Stomach (tissue), 8 donors: ENCODE measurements at regions not wholly inside any gene's neighbourhood (a gene's known extent, or its start where the extent isn't known, plus 50 kb on each side); places are given as distances from the start of the nearest gene placed in this dataset.

Experiments
- DNase-seq, 2 donors: peaks; one replicate each; pipeline versions ENCODE4 v3.0.0 to v3.0.0-alpha.2; 2013 to 2019
- H3K27ac ChIP-seq, 5 donors: fragments of 200-600 bp in 4 of 5; sonication (generic) in 4 of 5; one replicate each; pipeline ENCODE4 v1.5.1; 2013 to 2019; ENCODE audit warnings: mild to moderate bottlenecking in 1 of 5, moderate library complexity in 1 of 5
- H3K27me3 ChIP-seq, 3 donors: fragments of 200-600 bp; sonication (generic); one replicate each; pipeline ENCODE4 v1.5.1; 2017 to 2019; ENCODE audit warnings: mixed run types in 1 of 3
- H3K36me3 ChIP-seq, 4 donors: fragments of 200-600 bp; sonication (generic); 1 replicate in 3 of 4; 2 replicates in 1 of 4; pipeline ENCODE4 v1.5.1; 2016 to 2019
- H3K4me1 ChIP-seq, 4 donors: fragments of 200-600 bp; sonication (generic); one replicate each; pipeline ENCODE4 v1.5.1; 2016 to 2019
- H3K4me3 ChIP-seq, 4 donors: fragments of 200-600 bp; sonication (generic) in 3 of 4; one replicate each; pipeline ENCODE4 v1.5.1; 2016 to 2019; ENCODE audit warnings: mild to moderate bottlenecking in 1 of 4
- H3K9me3 ChIP-seq, 4 donors: fragments of 200-600 bp; sonication (generic); one replicate each; pipeline ENCODE4 v1.5.1; 2016 to 2019
- CTCF ChIP-seq, 7 experiments: fragments of 450-650 bp in 4 of 7; fragments of 200-600 bp in 3 of 7; sonication (generic) in 3 of 7; IDR thresholded peaks; one replicate each; pipeline ENCODE4 v1.5.1; 2016 to 2019; ENCODE audit warnings: antibody characterized with exemption in 7 of 7, control low read depth in 2 of 7, mild to moderate bottlenecking in 1 of 7
- EP300 ChIP-seq: sonication (generic); formaldehyde crosslinking; IDR thresholded peaks from one replicate; pipeline ENCODE4 v1.6.1; 2017; ENCODE audit warnings: antibody characterized with exemption
- POLR2A ChIP-seq, 4 donors: fragments of 450-650 bp; IDR thresholded peaks; one replicate each; pipeline ENCODE4 v1.6.1; 2016; ENCODE audit warnings: antibody characterized with exemption in 4 of 4, control low read depth in 2 of 4, mild to moderate bottlenecking in 1 of 4, moderate library complexity in 1 of 4
- POLR2AphosphoS5 ChIP-seq, 3 donors: sonication (generic); formaldehyde crosslinking; IDR thresholded peaks; one replicate each; pipeline ENCODE4 v1.6.1; 2016; ENCODE audit warnings: antibody characterized with exemption in 3 of 3
- WGBS, 5 donors: extraction: QIAGEN DNeasy Blood & Tissue Kit in 3 of 5; methylation state at CpG; one replicate each; pipeline versions ENCODE4 v1.1.5 to v1.1.7; 2013 to 2018; 5-methylcytosine and 5-hydroxymethylcytosine counted together
- intact Hi-C: fragments of 100-400 bp; cut with DNase I; formaldehyde crosslinking; loops from one replicate; pipeline ENCODE4 v1.15.1; 2023; ENCODE audit warnings: low total_unique reads
- donor health status: healthy with polysubstance abuse.
- donor health status: Bipolar disorder and iron deficiency.
- donor health status: healthy.

- Histone ChIP-seq H3K27ac (no peak overlapping the region), H3K36me3 (no peaks in the 10 kb centered on the region), H3K4me1 (peaks cover 0 to 8% (median 0%) of the 10 kb centered on the region in 4 donors), H3K4me3 (no peak overlapping the region), H3K27me3 (no peaks in the 10 kb centered on the region), H3K9me3 (peaks cover 0 to 12% (median 0%) of the 10 kb centered on the region in 4 donors)
- 74 to 80% (median 78%) methylated on average over 4 of the region's 4 CpGs for WGBS, 5 donors
- TF ChIP-seq POLR2A (IDR thresholded peaks at IDR 0.05): no peak
- no peak for TF ChIP-seq CTCF (IDR thresholded peaks at IDR 0.05)
- TF ChIP-seq POLR2AphosphoS5 (IDR thresholded peaks at IDR 0.05): no peak
- TF ChIP-seq EP300: no peak
- intact Hi-C loops: no loop called here
- no peak for DNase-seq
Measured at GRCh38 chr4:106764774-106765173, 271.3 kb downstream of the DKK2 start.

- peaks cover 0 to 3% (median 0%) of the 10 kb centered on the region in 4 donors for H3K9me3 ChIP-seq
- no peak for TF ChIP-seq CTCF (IDR thresholded peaks at IDR 0.05)
- TF ChIP-seq POLR2AphosphoS5 (IDR thresholded peaks at IDR 0.05): no peak
- TF ChIP-seq EP300: no peak
- TF ChIP-seq POLR2A (IDR thresholded peaks at IDR 0.05): no peak
- H3K4me3 ChIP-seq: no peak overlapping the region
- no peaks in the 10 kb centered on the region for H3K36me3 ChIP-seq
- intact Hi-C loops: no loop called here
- H3K27ac ChIP-seq: peak overlapping the region in 1 of 5 donors; percentile 43
- no peaks in the 10 kb centered on the region for H3K27me3 ChIP-seq
- WGBS, 5 donors: 49 to 63% (median 55%) methylated on average over 5 of the region's 5 CpGs
- H3K4me1 ChIP-seq: peaks cover 0 to 8% (median 0%) of the 10 kb centered on the region in 4 donors
- DNase-seq: peak in 1 of 2 donors; percentile 60
Measured at GRCh38 chr4:106762666-106763443, 273.3 kb downstream of the DKK2 start.

- intact Hi-C loops: no loop called here
- H3K36me3 ChIP-seq: no peaks in the 10 kb centered on the region
- no peaks in the 10 kb centered on the region for H3K9me3 ChIP-seq
- H3K27ac ChIP-seq: no peak overlapping the region
- WGBS, 5 donors: 35 to 43% (median 39%) methylated on average over 3 of the region's 3 CpGs
- no peaks in the 10 kb centered on the region for H3K4me1 ChIP-seq
- no peak for DNase-seq
- no peaks in the 10 kb centered on the region for H3K27me3 ChIP-seq
- no peak overlapping the region for H3K4me3 ChIP-seq
- no peak for TF ChIP-seq POLR2AphosphoS5 (IDR thresholded peaks at IDR 0.05)
- no peak for TF ChIP-seq EP300
- no peak for TF ChIP-seq CTCF (IDR thresholded peaks at IDR 0.05)
- TF ChIP-seq POLR2A (IDR thresholded peaks at IDR 0.05): no peak
Measured at GRCh38 chr4:106753426-106753825, 282.7 kb downstream of the DKK2 start.

- H3K4me3 ChIP-seq: no peak overlapping the region
- no peaks in the 10 kb centered on the region for H3K27me3 ChIP-seq
- no peaks in the 10 kb centered on the region for H3K9me3 ChIP-seq
- TF ChIP-seq CTCF (IDR thresholded peaks at IDR 0.05): no peak
- TF ChIP-seq EP300: no peak
- TF ChIP-seq POLR2AphosphoS5 (IDR thresholded peaks at IDR 0.05): no peak
- TF ChIP-seq POLR2A (IDR thresholded peaks at IDR 0.05): no peak
- H3K4me1 ChIP-seq: no peaks in the 10 kb centered on the region
- DNase-seq: no peak
- no peaks in the 10 kb centered on the region for H3K36me3 ChIP-seq
- no peak overlapping the region for H3K27ac ChIP-seq
- intact Hi-C loops: no loop called here
Measured at GRCh38 chr4:106746451-106746850, 289.7 kb downstream of the DKK2 start.
